ENCODE measurements at regions not wholly inside any gene's neighbourhood (a gene's known extent, or its start where the extent isn't known, plus 50 kb on each side); places are given as distances from the start of the nearest gene placed in this dataset.

- DNase-seq (ENCODE audit: extremely low spot score, insufficient read length, low read depth) (no peak), FAIRE-seq (no peak)
Measured at GRCh38 chr11:128206461-128206860, 380.9 kb downstream of the ETS1 start.

GRCh38 chr11:128205796-128206195 lies 381.6 kb downstream of the ETS1 start:
- FAIRE-seq (no peak), DNase-seq (ENCODE audit: extremely low spot score, insufficient read length, low read depth) (no peak)

GRCh38 chr11:128204898-128205297 lies 382.5 kb downstream of the ETS1 start:
- DNase-seq (ENCODE audit: extremely low spot score, insufficient read length, low read depth), result no peak
- no peak for FAIRE-seq

- FAIRE-seq (no peak), DNase-seq (ENCODE audit: extremely low spot score, insufficient read length, low read depth) (no peak)
Measured at GRCh38 chr11:128201801-128202200, 385.6 kb downstream of the ETS1 start.

DNA sequence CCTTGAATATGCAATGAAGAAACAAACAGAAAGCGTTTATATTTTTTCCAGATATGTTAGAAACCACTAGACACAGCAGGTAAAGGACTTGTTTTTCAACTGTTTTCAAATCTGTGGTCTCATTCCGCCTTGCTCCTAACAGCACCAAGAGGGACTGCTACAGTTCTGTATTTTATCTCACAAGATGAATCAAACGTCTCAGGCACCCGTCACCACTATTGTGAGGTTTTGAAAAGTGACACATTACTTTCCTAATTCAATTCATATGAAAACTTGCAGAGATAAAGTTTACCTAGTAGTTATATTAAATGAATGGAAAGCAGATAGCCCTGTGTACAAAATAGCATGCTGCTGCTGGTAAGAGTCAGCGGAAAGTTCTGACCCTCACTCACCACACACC lies 386.3 kb downstream of the ETS1 start:
- FAIRE-seq, result no peak

DNA sequence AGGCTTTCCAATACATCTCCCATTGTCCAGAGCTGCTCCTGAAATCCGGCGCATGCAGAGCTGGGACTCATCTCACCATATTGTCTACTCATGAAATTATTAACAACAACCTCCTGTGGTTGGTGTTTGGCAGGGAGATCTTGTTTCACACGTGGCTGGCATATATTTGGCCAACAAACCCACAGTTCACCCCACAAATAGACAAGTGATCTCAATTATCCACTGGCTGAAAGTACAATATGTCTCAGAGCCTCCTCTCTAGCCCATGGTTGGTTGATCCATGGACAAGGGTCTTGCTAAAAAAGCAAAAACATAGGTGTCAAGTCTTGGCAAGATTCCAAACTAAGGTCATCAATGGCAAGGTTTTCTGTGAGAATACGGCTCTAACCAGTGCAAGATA lies 386.9 kb downstream of the ETS1 start:
- DNase-seq (ENCODE audit: extremely low spot score, insufficient read length, low read depth) (no peak), FAIRE-seq (no peak)

More for the DNA sequence above, 386.3 kb downstream of the ETS1 start:
- DNase-seq (ENCODE audit: extremely low spot score, insufficient read length, low read depth), result no peak

- FAIRE-seq (no peak), DNase-seq (ENCODE audit: extremely low spot score, insufficient read length, low read depth) (no peak)
Measured at GRCh38 chr11:128198216-128198772, 389.1 kb downstream of the ETS1 start.

- DNase-seq (ENCODE audit: extremely low spot score, insufficient read length, low read depth), result no peak
- no peak for FAIRE-seq
Measured at GRCh38 chr11:128196235-128196634, 391.1 kb downstream of the ETS1 start.

GRCh38 chr11:128195756-128196155 lies 391.6 kb downstream of the ETS1 start:
- DNase-seq (ENCODE audit: extremely low spot score, insufficient read length, low read depth) (no peak), FAIRE-seq (no peak)

DNA sequence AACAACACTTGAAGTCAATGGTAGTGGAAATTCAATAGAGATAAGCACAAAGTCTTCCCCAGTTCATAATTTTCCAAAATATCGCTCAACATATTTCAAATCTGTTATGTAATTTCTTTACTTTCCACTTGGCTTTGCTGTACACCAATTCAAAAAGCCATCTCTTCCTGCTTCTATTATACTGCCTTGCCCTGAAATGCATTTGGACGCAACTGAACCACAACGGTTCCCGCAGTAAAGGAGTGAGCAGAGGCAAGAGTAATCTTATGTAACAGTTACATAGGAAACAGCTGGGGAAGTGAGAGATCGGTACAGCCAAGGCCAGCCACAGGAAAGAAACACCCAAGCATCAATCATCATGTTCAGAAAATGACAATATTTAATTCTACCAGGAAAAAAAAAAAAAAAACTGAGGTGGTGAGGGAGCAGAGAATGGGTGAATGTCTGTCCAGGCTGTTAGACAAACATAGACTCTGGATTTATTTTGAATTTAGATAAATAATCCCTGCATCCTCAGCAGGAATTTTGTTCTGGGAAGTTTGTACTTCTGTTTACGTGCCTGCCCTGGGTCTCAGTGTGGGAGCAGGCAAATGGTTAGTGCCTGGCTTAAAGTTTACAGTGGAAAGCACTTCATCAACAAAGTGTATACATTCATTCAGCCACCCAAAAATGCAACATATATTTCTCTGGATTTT lies 392.2 kb downstream of the ETS1 start:
- FAIRE-seq, result no peak

GRCh38 chr11:128194216-128194615 lies 393.1 kb downstream of the ETS1 start:
- DNase-seq (ENCODE audit: extremely low spot score, insufficient read length, low read depth) (no peak), FAIRE-seq (no peak)

More for the DNA sequence above, 392.2 kb downstream of the ETS1 start:
- no peak for DNase-seq (ENCODE audit: extremely low spot score, insufficient read length, low read depth)

- DNase-seq (ENCODE audit: extremely low spot score, insufficient read length, low read depth) (no peak), FAIRE-seq (no peak)
Measured at GRCh38 chr11:128193615-128194014, 393.7 kb downstream of the ETS1 start.

- FAIRE-seq, result no peak
Measured at GRCh38 chr11:128190312-128190711, 397.0 kb downstream of the ETS1 start.

GRCh38 chr11:128189823-128190222 lies 397.5 kb downstream of the ETS1 start:
- DNase-seq (ENCODE audit: extremely low spot score, insufficient read length, low read depth) (no peak), FAIRE-seq (no peak)

More at GRCh38 chr11:128190312-128190711, 397.0 kb downstream of the ETS1 start:
- DNase-seq (ENCODE audit: extremely low spot score, insufficient read length, low read depth), result no peak

DNA sequence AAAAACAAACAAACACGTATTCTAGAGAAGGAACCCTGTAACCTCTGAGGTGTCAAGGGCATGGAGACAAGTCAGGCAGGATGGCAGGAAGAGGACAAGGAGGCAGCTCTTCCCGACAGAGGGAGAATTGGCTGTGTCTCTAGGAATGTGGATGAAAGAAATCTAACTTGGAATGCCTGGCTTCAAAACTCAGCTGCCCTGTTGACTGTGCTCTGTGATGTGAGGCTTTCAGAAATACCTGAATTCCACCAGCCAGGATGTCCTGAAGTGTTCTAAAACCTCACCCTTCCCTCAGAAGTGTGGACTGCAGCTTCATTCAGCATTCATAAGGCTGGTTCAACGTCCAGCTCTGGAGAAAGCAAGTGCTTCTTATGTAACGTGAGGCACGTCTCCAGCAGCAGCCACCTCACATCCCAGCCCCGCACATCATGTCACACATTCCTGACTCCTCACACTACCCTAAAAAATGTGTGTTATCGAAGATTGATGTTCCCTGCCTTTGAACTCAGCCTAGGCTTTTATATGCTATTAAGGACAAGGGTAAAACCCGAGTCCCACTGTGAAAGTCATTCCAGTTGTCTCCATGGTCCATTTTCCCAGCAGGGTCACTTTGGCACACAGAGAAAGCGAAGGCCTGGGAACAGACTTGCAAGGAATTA lies 398.9 kb downstream of the ETS1 start:
- FAIRE-seq (no peak), DNase-seq (ENCODE audit: extremely low spot score, insufficient read length, low read depth) (no peak)

DNA sequence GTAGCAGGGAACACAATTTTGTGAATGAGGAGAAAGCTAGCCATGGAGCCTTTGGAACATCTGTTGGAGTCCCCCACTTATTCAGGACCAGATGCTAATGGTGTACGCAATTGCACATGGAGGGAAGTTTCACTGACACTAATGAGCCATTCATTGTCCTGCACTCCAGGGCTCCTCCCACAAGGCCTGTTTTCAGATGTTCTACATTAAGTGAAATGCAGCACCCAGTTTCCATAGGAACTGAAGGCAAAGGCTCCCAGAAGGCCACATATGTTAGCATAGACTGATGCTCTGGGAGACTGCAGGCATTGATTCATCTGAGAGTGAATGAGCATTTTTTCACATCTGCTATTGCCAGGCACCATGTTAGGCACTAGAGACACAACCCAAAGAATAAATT lies 399.5 kb downstream of the ETS1 start:
- FAIRE-seq, result no peak
- no peak for DNase-seq (ENCODE audit: extremely low spot score, insufficient read length, low read depth)

DNA sequence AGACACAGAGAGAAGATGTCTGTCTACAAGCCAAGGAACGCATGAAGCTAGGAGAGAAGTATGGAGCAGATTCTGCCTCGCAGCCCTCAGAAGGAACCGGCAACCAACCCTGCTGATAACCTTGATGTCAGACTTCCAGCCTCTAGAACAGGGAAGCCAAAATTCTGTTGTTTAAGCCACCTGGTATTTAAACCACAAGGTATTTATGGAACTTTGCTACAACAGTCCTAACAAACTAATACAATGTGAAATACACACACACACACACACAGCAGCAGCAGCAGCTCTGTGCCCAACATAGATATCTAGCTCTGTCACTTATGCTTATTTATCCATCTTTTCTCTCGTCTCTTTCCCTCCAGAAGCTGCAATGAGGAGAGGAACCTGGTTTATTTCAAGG lies 400.0 kb downstream of the ETS1 start:
- FAIRE-seq (no peak), DNase-seq (ENCODE audit: extremely low spot score, insufficient read length, low read depth) (no peak)

GRCh38 chr11:128184981-128185380 lies 402.4 kb downstream of the ETS1 start:
- FAIRE-seq (no peak), DNase-seq (ENCODE audit: extremely low spot score, insufficient read length, low read depth) (no peak)

- DNase-seq (ENCODE audit: extremely low spot score, insufficient read length, low read depth) (no peak), FAIRE-seq (no peak)
Measured at GRCh38 chr11:128182844-128183243, 404.5 kb downstream of the ETS1 start.

- no peak for FAIRE-seq
- no peak for DNase-seq (ENCODE audit: extremely low spot score, insufficient read length, low read depth)
Measured at GRCh38 chr11:128181984-128182383, 405.4 kb downstream of the ETS1 start.

DNA sequence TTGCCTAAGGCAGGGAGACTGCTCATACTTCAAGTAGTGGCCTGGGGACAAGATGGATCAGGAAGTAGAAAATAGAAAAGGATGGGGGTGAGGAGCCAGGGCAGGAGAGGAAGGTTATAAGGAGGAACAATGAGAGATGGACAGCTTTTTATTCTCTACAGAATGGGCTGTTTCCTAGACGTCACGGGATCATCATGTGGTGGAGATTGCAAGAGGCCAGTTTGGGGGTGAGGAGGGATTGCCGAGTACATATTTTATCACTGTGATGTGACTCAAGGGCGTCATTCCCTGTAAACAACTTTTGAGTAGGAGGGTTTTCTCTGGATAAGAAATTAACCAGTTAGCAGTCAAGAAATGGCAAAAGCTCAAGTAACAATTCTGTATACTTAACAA lies 406.3 kb downstream of the ETS1 start:
- no peak for FAIRE-seq

More for the DNA sequence above, 406.3 kb downstream of the ETS1 start:
- no peak for DNase-seq (ENCODE audit: extremely low spot score, insufficient read length, low read depth)

All from GM18507 (cell line).